NT2/D1 (cell line): ENCODE measurements at regions not wholly inside any gene's neighbourhood (a gene's known extent, or its start where the extent isn't known, plus 50 kb on each side); places are given as distances from the start of the nearest gene placed in this dataset.

Experiments
- SUZ12 ChIP-seq: IDR thresholded peaks from 2 replicates; pipeline ENCODE4 v1.6.1; 2011; ENCODE audit not compliant: insufficient read length, insufficient read depth; ENCODE audit errors: extremely low read depth
- YY1 ChIP-seq: IDR thresholded peaks from 2 replicates; pipeline ENCODE4 v1.6.1; 2011; ENCODE audit not compliant: insufficient read length, insufficient read depth

GRCh38 chr14:104252256-104253215 is 114.1 kb downstream of the KIF26A start:
- no peak for TF ChIP-seq YY1
- TF ChIP-seq SUZ12 = no peak
